ENCODE measurements at regions not wholly inside any gene's neighbourhood (a gene's known extent, or its start where the extent isn't known, plus 50 kb on each side); places are given as distances from the start of the nearest gene placed in this dataset.

GRCh38 chr2:199589306-199589705, 131.6 kb upstream of the SATB2 start:
- no peaks in the 10 kb centered on the region for H3K79me2 ChIP-seq (ENCODE audit: control insufficient read depth, insufficient read depth, low read length)
- Mint-ChIP-seq H3K27ac (no peak overlapping the region), H3K9me3 (ENCODE audit: insufficient read depth) (no peaks in the 10 kb centered on the region), H3K4me3 (no peak overlapping the region), H3K27me3 (no peaks in the 10 kb centered on the region), H3K4me1 (no peaks in the 10 kb centered on the region)
- no peak overlapping the region for H3K9ac ChIP-seq (ENCODE audit: low read length)
- no peaks in the 10 kb centered on the region for H3K9me3 ChIP-seq (ENCODE audit: control extremely low read depth in 1 of 3, control insufficient read depth in 2 of 3, insufficient read depth in 1 of 3, low read length in 2 of 3)
- no peaks in the 10 kb centered on the region for H3K4me1 ChIP-seq (ENCODE audit: control insufficient read depth in 2 of 2, insufficient read depth in 2 of 2, low read length in 2 of 2)
- no peak overlapping the region for H2AFZ ChIP-seq (ENCODE audit: insufficient read depth, low read depth, low read length, poor library complexity, severe bottlenecking)
- H3K27ac ChIP-seq (ENCODE audit: low read length in 2 of 2): no peak overlapping the region
- WGBS (ENCODE audit: insufficient coverage): 90% methylated on average over 10 of the region's 11 CpGs
- H3K36me3 ChIP-seq (replicated peaks in 1 of 2; ENCODE audit: control extremely low read depth in 1 of 2, control insufficient read depth in 1 of 2, extremely low read depth in 1 of 2, insufficient read depth in 2 of 2, low read length in 1 of 2): no peaks in the 10 kb centered on the region
- H3K4me3 ChIP-seq (ENCODE audit: control extremely low read depth in 1 of 5, extremely low read depth in 1 of 5, insufficient read depth in 1 of 5, low read depth in 2 of 5, low read length in 4 of 5): no peak overlapping the region
- DNase-seq (no peak), ATAC-seq (ENCODE audit: low read depth) (no peak)
- ChIA-PET CTCF (no interaction called here), POLR2A (no interaction called here)
- intact Hi-C loops (cut with micrococcal nuclease): no loop called here
- H3K27me3 ChIP-seq (replicated peaks in 1 of 4; ENCODE audit: control extremely low read depth in 1 of 4, control insufficient read depth in 3 of 4, insufficient read depth in 4 of 4, low read length in 3 of 4): no peaks in the 10 kb centered on the region
- no peak overlapping the region for H3K4me2 ChIP-seq (replicated peaks; ENCODE audit: low read depth, low read length, poor library complexity, severe bottlenecking)
- no peak for TF ChIP-seq EZH2 (IDR thresholded peaks at IDR 0.05; ENCODE audit: borderline replicate concordance, insufficient read depth, low read depth, low read length, poor library complexity, severe bottlenecking)
- TF ChIP-seq, protein P1, sequence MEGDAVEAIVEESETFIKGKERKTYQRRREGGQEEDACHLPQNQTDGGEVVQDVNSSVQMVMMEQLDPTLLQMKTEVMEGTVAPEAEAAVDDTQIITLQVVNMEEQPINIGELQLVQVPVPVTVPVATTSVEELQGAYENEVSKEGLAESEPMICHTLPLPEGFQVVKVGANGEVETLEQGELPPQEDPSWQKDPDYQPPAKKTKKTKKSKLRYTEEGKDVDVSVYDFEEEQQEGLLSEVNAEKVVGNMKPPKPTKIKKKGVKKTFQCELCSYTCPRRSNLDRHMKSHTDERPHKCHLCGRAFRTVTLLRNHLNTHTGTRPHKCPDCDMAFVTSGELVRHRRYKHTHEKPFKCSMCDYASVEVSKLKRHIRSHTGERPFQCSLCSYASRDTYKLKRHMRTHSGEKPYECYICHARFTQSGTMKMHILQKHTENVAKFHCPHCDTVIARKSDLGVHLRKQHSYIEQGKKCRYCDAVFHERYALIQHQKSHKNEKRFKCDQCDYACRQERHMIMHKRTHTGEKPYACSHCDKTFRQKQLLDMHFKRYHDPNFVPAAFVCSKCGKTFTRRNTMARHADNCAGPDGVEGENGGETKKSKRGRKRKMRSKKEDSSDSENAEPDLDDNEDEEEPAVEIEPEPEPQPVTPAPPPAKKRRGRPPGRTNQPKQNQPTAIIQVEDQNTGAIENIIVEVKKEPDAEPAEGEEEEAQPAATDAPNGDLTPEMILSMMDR (IDR thresholded peaks at IDR 0.05): no peak
- no peaks in the 10 kb centered on the region for H4K20me1 ChIP-seq (ENCODE audit: control insufficient read depth, insufficient read depth, low read length, poor library complexity, severe bottlenecking)

- Histone ChIP-seq H3K9ac (ENCODE audit: low read length) (no peak overlapping the region), H3K27me3 (replicated peaks in 1 of 4; ENCODE audit: control extremely low read depth in 1 of 4, control insufficient read depth in 3 of 4, insufficient read depth in 4 of 4, low read length in 3 of 4) (no peaks in the 10 kb centered on the region), H3K27ac (ENCODE audit: low read length in 2 of 2) (no peak overlapping the region), H3K36me3 (replicated peaks in 1 of 2; ENCODE audit: control extremely low read depth in 1 of 2, control insufficient read depth in 1 of 2, extremely low read depth in 1 of 2, insufficient read depth in 2 of 2, low read length in 1 of 2) (no peaks in the 10 kb centered on the region), H3K4me1 (ENCODE audit: control insufficient read depth in 2 of 2, insufficient read depth in 2 of 2, low read length in 2 of 2) (no peaks in the 10 kb centered on the region), H3K79me2 (ENCODE audit: control insufficient read depth, insufficient read depth, low read length) (no peaks in the 10 kb centered on the region), H4K20me1 (ENCODE audit: control insufficient read depth, insufficient read depth, low read length, poor library complexity, severe bottlenecking) (no peaks in the 10 kb centered on the region), H3K4me3 (ENCODE audit: control extremely low read depth in 1 of 5, extremely low read depth in 1 of 5, insufficient read depth in 1 of 5, low read depth in 2 of 5, low read length in 4 of 5) (no peak overlapping the region), H3K9me3 (ENCODE audit: control extremely low read depth in 1 of 3, control insufficient read depth in 2 of 3, insufficient read depth in 1 of 3, low read length in 2 of 3) (no peaks in the 10 kb centered on the region), H2AFZ (ENCODE audit: insufficient read depth, low read depth, low read length, poor library complexity, severe bottlenecking) (no peak overlapping the region), H3K4me2 (replicated peaks; ENCODE audit: low read depth, low read length, poor library complexity, severe bottlenecking) (no peak overlapping the region)
- H3K4me1 Mint-ChIP-seq: no peaks in the 10 kb centered on the region
- TF ChIP-seq, protein P1 (IDR thresholded peaks at IDR 0.05): no peak
- TF ChIP-seq EZH2 (IDR thresholded peaks at IDR 0.05; ENCODE audit: borderline replicate concordance, insufficient read depth, low read depth, low read length, poor library complexity, severe bottlenecking): no peak
- WGBS (ENCODE audit: insufficient coverage): 89% methylated on average over 2 of the region's 3 CpGs
- no peak for ATAC-seq (ENCODE audit: low read depth)
- POLR2A ChIA-PET: no interaction called here
- CTCF ChIA-PET: no interaction called here
- no peaks in the 10 kb centered on the region for H3K9me3 Mint-ChIP-seq (ENCODE audit: insufficient read depth)
- no peak for DNase-seq
- no peak overlapping the region for H3K4me3 Mint-ChIP-seq
- intact Hi-C loops (cut with micrococcal nuclease): no loop called here
- H3K27ac Mint-ChIP-seq: no peak overlapping the region
- no peaks in the 10 kb centered on the region for H3K27me3 Mint-ChIP-seq
Observed at GRCh38 chr2:199588054-199588453, 130.3 kb upstream of the SATB2 start.

All from B cell (primary cell).